GF-D8 (cell line): ENCODE measurements at regions not wholly inside any gene's neighbourhood (a gene's known extent, or its start where the extent isn't known, plus 50 kb on each side); places are given as distances from the start of the nearest gene placed in this dataset.
"Not testable (repeated sequence)": the region's sequence is repeated elsewhere in the genome, so short reads cannot be mapped to it uniquely, and the experiment has no call there.

ENCODE experiments used
- DNase-seq: peaks from one replicate; lab custom pipeline; 2025; lab: John Stamatoyannopoulos, UW

DNA sequence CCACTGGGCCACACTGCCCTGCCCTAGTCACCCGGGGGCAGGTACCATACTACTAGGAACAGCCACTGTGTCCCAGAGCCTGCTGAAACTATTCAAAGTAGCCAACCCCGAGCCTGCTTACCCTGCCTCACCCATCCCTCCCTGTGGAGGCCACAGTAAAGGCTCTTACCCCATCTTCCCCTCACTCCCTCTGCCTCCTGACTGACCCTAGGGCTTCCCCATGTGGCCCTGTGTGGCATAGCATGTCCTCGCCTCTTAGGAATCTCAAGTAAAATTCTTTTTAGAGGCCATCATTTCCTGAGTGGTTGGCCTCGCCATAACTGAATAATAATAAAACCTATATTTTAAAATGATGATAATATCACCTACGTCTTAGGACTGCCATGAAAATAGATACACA, 112.2 kb upstream of the SLC6A11 start:
- no peak for DNase-seq

DNA sequence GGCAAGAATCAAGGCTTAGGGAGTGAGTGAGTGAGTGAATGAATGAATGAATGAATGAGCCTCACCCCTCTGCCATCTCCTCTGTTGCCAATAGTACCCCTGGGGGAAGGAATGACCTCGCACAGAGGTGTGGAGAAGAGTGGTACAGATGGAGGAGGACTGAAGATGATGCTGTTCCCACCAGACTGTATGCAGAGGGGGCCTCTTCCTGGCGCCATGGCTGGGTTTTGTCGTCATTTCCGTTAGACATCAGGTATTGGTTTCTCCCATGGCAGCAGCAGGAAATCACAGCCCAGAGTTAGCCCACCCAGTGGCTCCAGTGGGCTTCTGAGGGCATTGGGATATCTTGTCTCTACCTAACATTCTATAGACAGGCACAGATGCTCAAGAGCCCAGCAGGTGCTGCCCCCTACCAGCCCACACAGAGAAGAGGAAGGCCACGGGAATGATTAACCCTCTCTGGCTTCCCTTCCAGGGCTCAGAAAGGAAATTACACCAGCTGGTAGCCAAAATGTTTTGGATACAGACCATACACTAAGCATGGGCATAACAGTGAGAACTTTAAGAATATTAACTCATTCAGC, 109.8 kb upstream of the SLC6A11 start:
- no peak for DNase-seq

DNA sequence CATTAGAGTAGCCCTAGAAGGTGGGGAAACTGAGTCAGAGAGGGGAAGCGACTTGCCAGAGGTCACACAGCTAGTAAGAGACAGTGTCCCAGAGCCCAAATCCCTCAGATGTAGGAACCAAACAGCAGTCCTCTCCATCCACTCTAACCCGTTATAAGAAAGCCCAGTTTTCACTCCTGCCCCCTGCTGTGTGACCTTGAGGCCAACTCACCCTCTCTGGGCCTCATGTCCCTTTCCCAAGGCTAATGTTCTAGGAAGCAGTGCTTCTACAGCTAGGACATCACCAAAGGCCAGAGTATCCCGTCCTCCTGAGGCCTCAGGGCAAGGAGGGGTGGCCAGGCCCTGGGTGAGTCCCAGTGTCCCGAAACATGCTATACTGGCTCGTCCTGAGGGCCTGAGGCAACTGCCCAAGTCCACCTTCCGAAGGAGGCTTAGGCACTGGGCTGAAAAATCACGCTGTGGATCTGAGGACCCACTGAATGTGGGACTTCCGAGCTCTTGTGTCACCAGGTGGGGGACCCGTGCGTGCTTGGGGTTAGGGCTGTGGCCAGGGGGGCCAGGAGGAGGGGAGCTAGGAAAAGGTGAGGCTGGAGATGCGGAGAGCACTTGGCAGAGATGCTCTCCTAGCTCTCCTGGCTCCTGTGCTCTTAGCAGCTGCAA, 109.2 kb upstream of the SLC6A11 start:
- no peak for DNase-seq

DNA sequence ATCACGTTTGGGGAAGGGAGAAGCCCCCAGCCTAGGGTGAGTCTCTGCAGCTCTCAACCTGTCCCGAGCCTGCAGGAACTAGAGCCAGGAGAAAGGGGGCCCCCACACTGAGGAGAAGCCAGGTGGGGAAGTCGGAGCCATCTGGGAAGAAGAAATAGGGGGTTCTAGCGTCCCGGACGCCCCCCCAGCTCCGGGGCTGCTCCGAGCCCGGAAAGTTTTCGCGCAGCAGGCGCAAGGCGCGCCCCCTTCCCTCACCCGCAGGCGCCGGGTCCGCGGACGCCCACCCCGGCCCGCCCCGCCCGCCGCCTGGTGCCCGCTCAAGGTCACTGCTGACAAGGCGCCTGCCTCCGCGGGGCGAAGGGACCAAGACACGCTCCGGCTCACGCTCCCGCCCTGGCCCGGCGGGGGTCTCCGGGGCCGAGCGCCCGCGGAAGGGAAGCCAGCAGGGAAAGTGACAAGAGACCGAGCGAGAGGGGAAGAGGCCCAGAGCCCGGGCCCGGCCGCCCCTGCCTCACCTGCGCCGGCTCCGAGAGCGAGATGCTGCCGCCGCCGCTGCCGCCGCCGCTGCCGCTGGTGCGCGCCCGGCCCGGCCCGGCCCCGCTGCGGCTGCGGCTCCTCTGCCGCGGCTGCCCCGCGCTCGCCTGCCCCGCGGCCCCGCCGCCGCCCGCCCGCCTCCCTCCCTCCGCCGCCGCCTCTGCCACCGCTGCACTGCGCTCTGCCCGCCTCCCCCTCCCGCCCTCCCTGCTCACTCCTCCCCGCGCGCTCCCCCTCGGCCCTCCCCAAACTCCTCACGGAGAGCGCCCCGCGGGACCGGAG, 108.4 kb upstream of the SLC6A11 start:
- DNase-seq, result no peak

DNA sequence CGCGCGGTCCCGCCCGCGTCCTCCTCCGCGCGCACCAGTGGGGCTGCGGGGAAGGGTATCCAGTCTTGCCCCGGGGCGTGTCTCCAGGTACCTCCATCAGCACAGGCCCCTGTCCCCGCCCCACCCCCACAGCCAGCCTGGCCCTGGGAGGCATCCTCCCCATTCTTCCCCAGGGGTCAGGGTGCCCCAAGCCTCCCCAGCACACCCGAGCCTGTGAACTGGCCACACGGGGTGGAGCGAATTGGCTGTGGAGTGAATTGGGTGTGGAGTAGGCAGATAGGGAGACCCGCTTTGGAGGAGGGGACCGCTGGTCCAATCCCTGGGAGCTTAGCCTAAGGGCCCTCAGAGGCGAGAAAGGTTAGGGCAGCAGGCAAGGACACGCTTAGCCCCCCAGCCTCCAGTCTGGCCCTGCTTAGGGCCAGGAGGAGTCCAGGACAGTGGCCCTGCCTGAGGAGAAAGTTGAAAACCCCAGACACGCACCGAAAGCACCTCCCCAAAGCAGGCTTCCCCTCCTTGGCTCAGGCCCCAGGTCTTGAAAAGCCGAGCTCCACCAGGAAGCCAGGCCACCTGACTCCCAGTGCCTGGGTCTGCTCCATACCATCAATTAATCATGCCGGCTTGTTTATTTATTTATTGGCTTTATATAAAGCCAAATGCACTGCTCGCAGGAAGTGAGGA, 107.7 kb upstream of the SLC6A11 start:
- no peak for DNase-seq

DNA sequence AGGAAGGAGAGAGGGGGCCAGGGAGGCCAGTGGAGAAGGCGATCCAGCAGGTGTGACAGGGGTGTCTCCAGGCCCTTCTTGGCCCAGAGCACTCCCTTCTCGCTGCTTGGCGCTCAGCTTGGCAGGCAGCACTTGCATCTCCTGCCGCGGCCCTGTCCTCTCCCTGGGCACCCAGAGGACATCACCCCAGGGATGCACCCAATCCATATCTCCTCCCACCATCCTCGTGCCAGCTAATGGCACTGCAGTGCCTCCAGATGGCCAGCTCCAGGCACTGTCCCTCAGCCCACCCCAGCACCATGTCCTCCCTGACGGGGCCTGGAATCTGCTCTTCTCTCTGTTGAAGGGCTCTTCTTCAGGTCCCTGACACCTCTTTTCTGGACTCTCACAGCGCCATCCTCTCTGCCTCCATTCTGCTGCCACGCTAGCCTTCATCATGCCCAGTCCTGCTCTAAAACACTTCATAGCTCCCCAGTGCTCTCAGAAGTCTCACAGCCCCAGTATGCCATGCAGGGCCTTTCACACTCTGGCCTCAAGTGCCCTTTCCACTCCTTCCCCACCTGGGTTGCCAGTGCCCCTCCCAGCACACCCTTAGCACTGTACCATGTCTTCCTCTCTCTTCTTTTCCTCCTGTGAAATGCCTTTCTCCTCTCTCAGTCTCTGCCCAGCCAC, 106.8 kb upstream of the SLC6A11 start:
- no peak for DNase-seq

DNA sequence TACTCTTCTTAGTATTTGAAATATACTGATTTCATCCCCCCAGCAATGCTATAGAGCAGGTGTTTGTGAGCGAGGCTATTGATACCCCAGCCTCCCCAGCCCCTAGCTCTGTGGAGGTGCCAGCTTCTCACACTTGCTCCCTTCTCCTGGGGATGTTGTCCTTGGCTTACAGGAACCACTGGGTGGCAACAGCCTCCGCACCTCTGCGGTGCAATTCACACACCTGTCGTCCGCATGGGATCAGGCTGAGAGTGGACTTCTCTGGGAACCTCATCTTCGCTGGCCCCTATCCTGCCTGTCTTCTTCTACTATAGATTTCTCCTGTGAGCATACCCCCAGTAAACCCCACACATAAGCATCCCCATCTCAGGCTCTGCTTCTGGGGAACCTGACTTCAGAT, 103.9 kb upstream of the SLC6A11 start:
- no peak for DNase-seq

DNA sequence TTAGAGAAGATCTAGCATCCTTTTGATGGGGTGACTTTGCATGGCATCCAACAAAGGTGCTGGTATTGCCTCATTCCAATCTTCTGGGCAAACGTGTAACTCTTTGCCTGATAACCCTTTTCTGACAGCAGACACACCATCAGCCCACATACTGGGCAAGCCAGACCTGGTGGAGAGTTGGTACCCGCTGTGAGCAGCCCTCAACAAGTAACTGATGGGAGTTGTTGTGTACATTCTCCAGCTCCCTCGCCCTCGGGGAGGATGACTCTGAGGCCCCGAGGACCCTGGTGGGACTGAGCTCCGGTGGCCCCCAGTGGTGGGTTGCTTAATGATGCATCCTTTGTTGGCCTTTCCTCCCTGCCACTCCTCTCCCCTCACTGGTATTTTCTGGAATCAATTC, 102.4 kb upstream of the SLC6A11 start:
- DNase-seq, result no peak

DNA sequence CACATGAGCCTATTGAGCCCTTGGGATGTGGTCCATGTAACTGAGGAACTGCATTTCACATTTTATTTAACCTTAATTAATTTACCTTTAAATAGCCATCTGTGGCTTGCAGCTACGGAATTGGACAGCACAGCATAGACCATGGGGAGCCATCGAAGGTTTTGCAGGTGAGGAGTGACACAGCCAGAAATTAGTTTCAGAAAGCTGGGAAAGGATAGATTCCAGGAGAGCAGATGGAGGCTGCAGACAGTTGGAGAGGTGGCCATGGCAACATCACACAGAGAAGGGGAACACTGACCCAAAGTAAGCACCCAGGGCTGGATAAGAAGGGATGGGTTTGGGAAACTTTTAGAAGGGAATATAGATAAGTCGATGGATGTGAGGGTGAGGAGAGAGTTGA, 100.1 kb upstream of the SLC6A11 start:
- DNase-seq, result no peak

DNA sequence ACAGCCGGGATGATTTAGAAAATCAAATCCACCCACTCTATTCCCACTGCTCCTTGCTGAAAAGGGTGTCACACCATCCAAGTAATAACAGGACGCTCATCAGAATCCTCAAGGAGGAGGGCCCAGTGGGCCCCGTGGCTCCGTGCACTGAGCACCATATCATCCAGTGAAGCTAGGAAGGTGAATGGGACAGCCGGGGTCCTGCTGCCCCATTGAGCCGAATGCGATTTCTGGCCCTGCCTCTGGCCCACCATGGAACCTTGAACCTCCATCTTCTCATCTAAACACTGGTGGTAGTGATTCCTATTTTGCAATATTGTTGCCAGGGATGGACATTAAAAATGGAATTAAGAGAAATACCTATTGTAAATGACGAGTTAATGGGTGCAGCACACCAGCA, 99.1 kb upstream of the SLC6A11 start:
- DNase-seq, result no peak

DNA sequence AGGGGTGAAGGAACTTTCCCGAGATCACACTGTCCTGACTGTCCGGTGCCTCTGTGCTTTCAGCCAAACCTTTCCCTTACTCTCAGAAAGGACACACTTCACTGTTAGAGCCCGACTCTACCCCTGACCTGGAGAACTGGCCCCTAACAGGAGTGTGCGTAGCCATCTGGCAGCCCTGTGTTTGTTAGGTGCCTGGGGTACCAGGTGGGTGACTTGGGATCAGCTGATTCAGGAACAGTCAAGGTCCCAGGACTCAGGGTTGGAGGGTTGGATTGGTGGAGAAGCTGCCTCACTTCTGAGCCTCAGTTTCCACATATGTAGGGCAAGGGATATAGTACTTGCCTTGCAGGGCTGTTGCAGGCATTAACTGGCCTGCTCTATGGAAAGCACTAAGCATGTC, 98.3 kb upstream of the SLC6A11 start:
- no peak for DNase-seq

DNA sequence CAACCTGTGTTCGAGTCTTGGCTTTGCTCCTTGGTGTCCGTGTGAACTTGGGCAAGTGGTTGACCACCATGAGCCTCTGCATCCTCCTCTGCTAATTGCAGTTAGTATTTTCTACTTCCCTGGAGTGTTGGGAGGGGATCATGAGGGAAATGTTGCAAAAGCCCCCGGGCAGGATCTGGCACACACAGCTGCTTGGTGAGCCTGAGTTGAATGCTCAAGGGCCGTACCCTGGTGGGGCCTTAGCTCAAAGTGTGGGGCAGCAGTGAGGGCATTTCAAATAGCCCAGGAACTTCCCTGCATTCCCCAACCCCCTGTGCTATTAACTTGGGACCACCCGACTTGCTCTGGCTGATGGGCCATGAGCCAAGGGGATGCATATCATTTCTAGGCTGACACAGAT, 94.9 kb upstream of the SLC6A11 start:
- no peak for DNase-seq

DNA sequence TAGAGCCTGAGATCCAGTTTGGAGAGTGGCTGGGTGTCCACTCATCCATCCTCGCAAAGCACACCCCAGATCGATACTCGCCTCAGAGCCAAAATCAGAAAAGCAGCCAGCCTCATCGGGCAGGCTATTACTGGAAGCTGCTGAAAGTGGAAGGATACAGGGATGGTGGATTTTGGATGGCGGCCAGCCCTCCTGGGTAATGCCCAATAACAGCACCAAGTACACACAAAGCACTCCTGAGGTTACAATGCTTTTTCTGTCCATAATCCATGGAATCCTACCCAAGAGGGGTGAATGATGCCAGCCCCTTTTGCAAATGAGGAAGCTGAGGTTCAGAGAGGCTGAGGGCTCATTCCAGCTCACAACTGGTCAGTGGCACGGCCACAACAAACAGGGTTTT, 93.1 kb upstream of the SLC6A11 start:
- DNase-seq, result no peak

DNA sequence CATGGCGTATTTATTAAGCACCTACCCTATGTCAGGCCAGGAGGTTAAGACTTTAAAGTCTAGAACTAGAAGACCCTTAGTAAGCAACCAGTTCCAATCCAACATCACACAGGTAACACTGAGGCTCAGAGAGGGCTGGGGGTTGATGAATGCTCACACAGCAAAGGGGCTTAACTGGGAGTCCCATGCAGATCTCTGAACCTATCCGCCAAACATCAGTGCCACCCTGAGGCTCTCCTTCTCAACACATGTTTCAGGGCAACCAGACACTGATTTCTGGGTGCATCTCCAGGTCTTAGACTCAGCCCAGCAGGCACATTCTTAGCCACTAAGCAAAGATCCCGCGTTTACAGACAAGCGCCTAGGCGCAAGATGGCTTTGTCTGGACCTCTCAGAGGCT, 92.0 kb upstream of the SLC6A11 start:
- DNase-seq, result no peak

DNA sequence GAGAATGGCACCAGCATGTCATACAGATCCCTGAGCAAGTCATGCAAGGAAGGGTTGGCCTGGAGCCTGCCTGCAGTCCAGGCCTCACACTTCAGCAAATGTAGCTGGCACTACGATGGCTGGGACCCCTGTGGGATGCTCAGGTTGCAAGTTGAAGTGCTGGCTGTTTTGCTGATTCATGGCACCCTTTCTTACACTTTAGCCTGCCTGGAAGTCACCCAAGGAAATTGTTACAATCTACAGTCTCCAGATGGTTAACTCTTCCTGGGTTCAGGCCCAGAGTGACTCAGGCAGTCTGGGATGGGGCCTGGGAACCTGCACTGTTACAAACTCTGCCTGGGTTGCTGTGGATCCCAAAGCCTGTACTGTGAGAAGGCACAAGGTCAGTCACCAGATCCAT, 91.0 kb upstream of the SLC6A11 start:
- DNase-seq, result no peak

DNA sequence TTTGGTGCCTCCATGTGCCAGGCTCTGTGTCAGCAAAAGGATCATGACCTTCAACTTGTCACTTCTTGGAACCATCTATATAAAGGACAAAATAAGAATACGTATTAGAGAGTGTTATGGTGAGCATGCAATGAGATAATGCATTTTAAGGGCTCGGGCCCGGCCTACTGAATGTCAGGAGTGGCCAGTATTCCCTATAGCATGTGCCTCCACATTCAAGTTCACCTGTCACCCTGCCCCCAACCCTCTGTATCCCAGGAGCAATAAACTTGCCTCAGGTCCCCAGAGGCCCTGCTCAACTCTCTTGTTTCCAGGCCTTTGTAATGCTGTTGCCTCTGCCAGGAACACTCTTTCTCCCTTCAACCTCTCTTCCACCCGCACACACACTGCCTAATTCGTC, 90.2 kb upstream of the SLC6A11 start:
- DNase-seq, result no peak

DNA sequence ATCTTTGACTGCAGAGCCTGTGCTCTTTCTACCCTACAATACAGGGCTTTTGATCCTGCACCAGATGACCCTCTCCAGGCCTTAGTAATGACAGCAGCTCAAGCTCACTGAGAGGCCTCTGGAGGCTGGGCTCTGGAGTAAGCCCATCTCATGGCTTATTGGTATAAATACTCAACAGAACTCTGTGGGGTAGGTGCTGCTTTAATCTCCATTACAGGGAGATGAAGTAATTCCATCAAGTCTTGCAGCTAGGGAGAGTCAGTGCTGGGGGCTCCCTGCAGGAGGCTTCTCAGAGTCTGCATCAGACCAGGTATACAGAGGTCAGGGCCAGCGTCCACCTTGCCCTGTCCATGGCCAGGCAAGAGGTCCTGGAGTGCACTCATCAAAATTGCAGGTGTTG, 89.2 kb upstream of the SLC6A11 start:
- no peak for DNase-seq

DNA sequence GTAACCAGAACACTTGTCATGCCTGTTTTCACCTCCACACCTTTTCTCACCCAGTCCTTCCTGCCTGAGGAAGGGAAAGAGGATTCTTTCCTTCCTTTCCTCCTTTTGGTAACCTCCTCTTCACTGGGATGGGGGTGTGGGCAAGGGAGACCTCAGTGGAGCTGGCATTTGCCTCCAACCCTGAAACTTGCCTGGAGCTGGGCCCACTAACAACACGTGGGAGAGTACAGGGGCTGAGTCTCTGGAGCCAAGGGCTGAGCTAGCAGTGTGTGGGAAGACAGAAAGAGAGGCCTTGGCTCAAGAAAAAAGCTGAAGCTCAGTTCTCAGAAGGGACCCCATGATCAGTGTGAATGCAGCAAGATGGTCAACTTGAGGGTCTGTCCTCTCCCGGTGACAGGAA, 86.6 kb upstream of the SLC6A11 start:
- DNase-seq, result no peak

DNA sequence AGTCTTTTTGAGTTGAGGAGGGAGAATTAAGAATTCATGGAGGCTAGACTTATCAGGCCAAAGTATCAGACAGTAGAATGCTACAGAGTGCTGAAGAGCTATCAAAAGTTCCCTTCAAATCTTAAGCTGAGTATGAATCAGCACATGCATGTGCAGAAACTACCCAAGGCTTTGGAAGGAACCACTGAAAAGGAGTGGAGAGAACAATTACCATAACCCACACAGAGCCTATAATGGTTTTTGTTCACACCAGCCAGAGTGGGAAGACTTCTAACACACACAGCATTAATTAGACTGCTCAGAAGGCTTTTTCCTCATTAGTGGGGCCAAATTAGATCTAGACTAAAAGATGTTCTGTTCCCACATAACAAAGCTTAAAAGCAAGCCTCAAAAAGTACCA, 83.7 kb upstream of the SLC6A11 start:
- no peak for DNase-seq

DNA sequence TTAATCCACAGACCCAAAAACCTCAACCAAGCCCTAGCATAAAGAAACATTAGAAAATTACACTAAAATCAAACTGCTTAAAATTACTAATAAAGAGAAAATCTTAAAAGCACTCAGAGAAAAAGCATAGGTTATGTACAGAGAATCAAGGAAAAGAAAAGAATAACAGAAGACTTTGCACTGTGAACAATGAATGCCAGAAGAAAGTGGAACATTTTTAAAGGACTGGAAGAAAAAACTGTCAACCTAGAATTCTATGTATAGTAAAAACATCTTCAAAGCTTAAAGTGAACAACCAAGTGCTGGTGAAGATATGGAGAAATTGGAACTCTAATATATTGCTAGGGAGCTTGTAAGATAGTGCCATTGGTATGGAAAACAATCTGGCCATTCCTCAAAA, 82.7 kb upstream of the SLC6A11 start:
- DNase-seq, result no peak

DNA sequence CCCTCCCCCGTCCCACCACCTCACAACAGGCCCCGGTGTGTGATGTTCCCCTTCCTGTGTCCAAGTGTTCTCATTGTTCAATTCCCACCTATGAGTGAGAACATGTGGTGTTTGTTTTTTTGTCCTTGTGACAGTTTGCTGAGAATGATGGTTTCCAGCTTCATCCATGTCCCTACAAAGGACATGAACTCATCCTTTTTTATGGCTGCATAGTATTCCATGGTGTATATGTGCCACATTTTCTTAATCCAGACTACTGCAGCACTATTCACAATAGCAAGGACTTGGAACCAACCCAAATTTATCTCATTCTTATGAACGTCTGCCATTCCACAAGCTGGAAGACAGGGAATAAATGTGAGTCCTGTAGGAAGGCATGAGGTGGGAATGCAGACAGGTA, 79.6 kb upstream of the SLC6A11 start:
- DNase-seq, result not testable (repeated sequence)

DNA sequence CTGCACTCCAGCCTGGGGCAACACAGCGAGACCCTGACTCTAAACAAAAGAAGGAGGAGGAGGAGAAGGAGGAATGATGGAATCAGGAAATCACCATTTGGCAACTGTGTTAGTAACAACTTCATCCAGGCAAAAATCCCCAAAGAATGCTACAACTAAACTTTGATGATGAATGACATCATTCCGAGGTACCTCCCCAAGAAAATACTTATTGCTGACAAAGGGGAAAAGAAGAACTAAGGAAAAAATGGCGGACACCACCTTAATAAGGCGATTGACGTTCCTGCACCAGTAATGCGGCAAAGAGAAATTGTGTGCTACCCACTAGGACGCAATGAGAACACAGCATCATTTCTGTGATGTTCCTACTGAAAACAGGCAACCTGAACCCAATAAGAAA, 78.2 kb upstream of the SLC6A11 start:
- no peak for DNase-seq
